HG02588 (cell line): ENCODE measurements at regions not wholly inside any gene's neighbourhood (a gene's known extent, or its start where the extent isn't known, plus 50 kb on each side); places are given as distances from the start of the nearest gene placed in this dataset.

Experiments used
- ATAC-seq: cut with Tn5 transposase; IDR thresholded peaks from one replicate; pipeline ENCODE4 v1.9.1; 2021; ENCODE audit warnings: mild to moderate bottlenecking, moderate library complexity; ENCODE audit not compliant: unreplicated experiment

DNA sequence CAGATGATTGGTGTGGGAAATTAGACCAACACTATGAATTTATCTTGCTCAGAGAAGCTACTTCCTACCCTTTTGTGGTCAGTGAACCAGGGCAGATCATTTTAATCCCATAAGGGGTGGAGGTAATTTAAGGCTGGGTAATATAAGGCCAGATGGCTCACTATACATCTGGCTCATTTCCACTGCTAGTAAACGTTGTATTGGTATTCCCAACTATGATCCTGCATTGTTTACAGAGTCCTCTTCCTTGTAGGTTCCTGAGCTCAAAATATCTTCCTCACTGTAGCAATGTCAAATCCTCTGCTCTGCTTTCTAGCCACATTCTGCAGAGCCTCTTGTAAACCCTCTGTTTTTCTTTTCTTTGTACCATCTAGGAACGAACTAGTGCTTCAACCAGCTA, 93.0 kb upstream of the MGAT4C start:
- no peak for ATAC-seq

GRCh38 chr12:86333955-86334522, 77.8 kb upstream of the MGAT4C start:
- no peak for ATAC-seq

DNA sequence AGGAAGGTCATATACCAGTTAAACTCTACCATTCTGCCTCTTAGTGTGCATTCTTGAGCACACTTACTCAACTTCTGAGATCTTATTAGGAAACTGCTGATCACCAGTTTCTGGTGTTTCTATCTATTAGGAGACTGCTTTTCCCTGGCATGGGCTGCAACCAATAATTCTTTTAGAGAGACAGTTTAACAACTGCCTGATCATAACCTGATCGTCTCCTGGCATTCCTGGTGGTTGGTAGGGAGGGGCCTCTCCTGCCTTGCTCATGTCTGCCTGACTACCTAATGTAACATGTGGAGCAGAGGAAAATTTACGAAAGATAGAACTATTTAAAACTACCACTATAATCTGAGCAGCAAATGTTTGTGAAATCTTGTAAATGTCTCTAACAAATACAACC, 75.3 kb upstream of the MGAT4C start:
- ATAC-seq, result no peak

DNA sequence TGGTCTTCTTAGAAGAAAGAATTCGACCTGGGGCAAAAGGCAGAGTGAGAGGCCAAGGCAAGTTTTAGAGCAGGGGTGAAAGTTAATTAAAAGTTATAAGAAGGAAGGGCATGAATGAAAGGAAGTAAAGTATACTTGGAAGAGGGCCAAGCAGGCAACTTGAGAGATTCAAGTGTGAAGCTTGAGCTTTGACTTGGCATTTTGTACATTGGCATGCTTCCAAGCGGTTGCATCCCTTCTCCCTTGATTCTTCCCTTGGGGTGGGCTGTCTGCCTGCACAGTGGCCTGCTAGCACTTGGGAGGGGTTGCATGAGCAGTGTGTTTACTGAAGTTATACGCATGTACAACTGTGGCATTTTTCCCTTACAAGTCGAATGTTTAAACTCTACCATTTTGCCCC, 74.8 kb upstream of the MGAT4C start:
- no peak for ATAC-seq

DNA sequence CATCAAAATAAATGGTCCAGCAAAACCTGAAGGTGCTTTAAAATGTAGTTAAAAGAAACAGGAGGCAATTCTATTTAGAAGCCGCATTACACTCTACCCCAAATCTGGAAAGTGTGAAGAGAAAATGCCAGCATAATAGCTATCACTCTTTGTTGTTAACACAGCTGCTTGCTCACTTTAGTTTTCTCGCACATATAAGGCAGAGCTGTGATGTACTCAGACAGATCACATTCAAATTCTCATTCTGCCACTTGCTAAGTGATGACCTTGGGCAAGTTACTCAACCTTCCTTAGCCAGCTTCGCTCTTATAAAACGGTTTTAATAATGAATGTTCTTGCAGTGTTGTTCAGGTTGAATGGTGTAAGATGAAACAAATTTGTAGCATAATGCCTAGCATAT, 56.0 kb upstream of the MGAT4C start:
- ATAC-seq, result no peak
